HCT116 (cell line): ENCODE measurements at regions not wholly inside any gene's neighbourhood (a gene's known extent, or its start where the extent isn't known, plus 50 kb on each side); places are given as distances from the start of the nearest gene placed in this dataset.

Experiments used
- ATAC-seq: fragments of 200-7000 bp; cut with Tn5 transposase; 2 replicates; pipeline ENCODE4 v1.9.1; 2020; ENCODE audit warnings: mild to moderate bottlenecking, moderate library complexity
- BruUV-seq: library from RNA; stranded (reverse); fragments of 400-500 nt; replicated peaks from 2 replicates; lab custom pipeline; 2021; lab: Mats Ljungman, UMichigan
- CTCF ChIA-PET: fragments of 300-600 bp; sonication (Branson Sonifier 250); formaldehyde crosslinking; loops from one replicate; lab custom pipeline; 2021; ENCODE audit warnings: antibody characterized with exemption; lab: Charles Lee
- POLR2A ChIA-PET: fragments of 300-600, 350-600 bp; sonication (Branson Sonifier 250); formaldehyde crosslinking; loops from one replicate; lab custom pipeline; 2021; ENCODE audit warnings: antibody characterized with exemption; lab: Charles Lee
- RAD21 ChIA-PET, 2 experiments: fragments of 300-600 bp; sonication (Branson Sonifier 250); formaldehyde crosslinking; loops; one replicate each; lab custom pipeline; 2023; ENCODE audit warnings: low total read pairs in 2 of 2; ENCODE audit not compliant: uncharacterized antibody in 2 of 2, unreplicated experiment in 2 of 2, low non-redundant PET in 1 of 2; lab: Charles Lee
- DNase-seq: peaks from one replicate; pipeline ENCODE4 v3.0.0-alpha.2; 2010; ENCODE audit warnings: low read depth, low spot score
- H2AFZ ChIP-seq: fragments of 200-600 bp; shearing (Covaris generic), sonication (generic); 2 replicates; pipeline ENCODE4 v1.6.1; 2017; ENCODE audit warnings: low read depth, mixed run types, mixed read lengths, antibody characterized with exemption, low read length; ENCODE audit not compliant: poor library complexity, severe bottlenecking
- H3K27ac ChIP-seq: 2 replicates; pipeline ENCODE4 v1.5.1; 2012; ENCODE audit warnings: low read depth, low read length
- H3K27me3 ChIP-seq: fragments of 200-600 bp; sonication (generic); 2 replicates; pipeline ENCODE4 v1.6.1; 2016; ENCODE audit warnings: mixed run types, low read length, mixed read lengths; ENCODE audit not compliant: insufficient read depth
- H3K36me3 ChIP-seq, 2 experiments: fragments of 200-500 bp in 1 of 2; fragments of 200-600 bp in 1 of 2; sonication (Bioruptor generic) in 1 of 2; sonication (generic) in 1 of 2; 2 replicates each; pipeline versions ENCODE4 v1.5.1 to v1.6.1; 2014 to 2016; ENCODE audit warnings: low read length in 2 of 2, inconsistent platforms in 1 of 2, mixed read lengths in 1 of 2, mixed run types in 1 of 2; ENCODE audit not compliant: insufficient read depth in 2 of 2, control insufficient read depth in 1 of 2
- H3K4me1 ChIP-seq, 2 experiments: fragments of 200-600 bp in 1 of 2; sonication (generic) in 1 of 2; 2 replicates each; pipeline versions ENCODE4 v1.5.1 to v1.6.1; 2012 to 2017; ENCODE audit warnings: low read length in 2 of 2, inconsistent platforms in 1 of 2, mild to moderate bottlenecking in 1 of 2, mixed read lengths in 1 of 2, mixed run types in 1 of 2, moderate library complexity in 1 of 2; ENCODE audit not compliant: insufficient read depth in 2 of 2, control insufficient read depth in 1 of 2
- H3K4me2 ChIP-seq: fragments of 200-600 bp; sonication (generic); 2 replicates; pipeline ENCODE4 v1.6.1; 2017; ENCODE audit warnings: mixed run types, low read length, mixed read lengths
- H3K4me3 ChIP-seq, 2 experiments: fragments of 200-600 bp in 1 of 2; sonication (generic) in 1 of 2; replicated peaks in 1 of 2; 2 replicates each; pipeline ENCODE4 v1.5.1; 2011 to 2016; ENCODE audit warnings: low read length in 2 of 2, control low read depth in 1 of 2, low read depth in 1 of 2, mild to moderate bottlenecking in 1 of 2, mixed read lengths in 1 of 2, mixed run types in 1 of 2
- H3K79me2 ChIP-seq: fragments of 200-600 bp; sonication (generic); 2 replicates; pipeline ENCODE4 v1.6.1; 2017; ENCODE audit warnings: mild to moderate bottlenecking, mixed run types, low read length, moderate library complexity, mixed read lengths; ENCODE audit not compliant: insufficient read depth
- H3K9ac ChIP-seq: fragments of 200-600 bp; sonication (generic); 2 replicates; pipeline ENCODE4 v1.6.1; 2016; ENCODE audit warnings: low read length, mixed read lengths
- H3K9me2 ChIP-seq: fragments of 200-600 bp; sonication (generic), shearing (Covaris generic); 2 replicates; pipeline ENCODE4 v1.6.1; 2017; ENCODE audit warnings: mixed run types, mild to moderate bottlenecking, moderate library complexity; ENCODE audit not compliant: insufficient read depth
- H3K9me3 ChIP-seq, 2 experiments: fragments of 200-500 bp in 1 of 2; fragments of 200-600 bp in 1 of 2; sonication (Bioruptor generic) in 1 of 2; sonication (generic) in 1 of 2; 2 replicates each; pipeline ENCODE4 v1.6.1; 2014 to 2017; ENCODE audit warnings: low read length in 2 of 2, mixed read lengths in 2 of 2, inconsistent platforms in 1 of 2, low read depth in 1 of 2, mild to moderate bottlenecking in 1 of 2, mixed run types in 1 of 2, moderate library complexity in 1 of 2; ENCODE audit not compliant: control insufficient read depth in 1 of 2, insufficient read depth in 1 of 2
- H4K20me1 ChIP-seq: fragments of 200-600 bp; sonication (generic), shearing (Covaris generic); 2 replicates; pipeline ENCODE4 v1.6.1; 2017; ENCODE audit warnings: mixed run types, mild to moderate bottlenecking, moderate library complexity; ENCODE audit not compliant: insufficient read depth
- ATF3 ChIP-seq: IDR thresholded peaks from 2 replicates; pipeline ENCODE4 v1.6.1; 2012
- CBX3 ChIP-seq: IDR thresholded peaks from 2 replicates; pipeline ENCODE4 v1.6.1; 2012; ENCODE audit warnings: low read depth
- CEBPB ChIP-seq: IDR thresholded peaks from 2 replicates; pipeline ENCODE4 v1.6.1; 2012; ENCODE audit warnings: low read depth
- EGR1 ChIP-seq: IDR thresholded peaks from 2 replicates; pipeline ENCODE4 v1.6.1; 2012; ENCODE audit warnings: low read depth
- ELF1 ChIP-seq: IDR thresholded peaks from 2 replicates; pipeline ENCODE4 v1.6.1; 2012; ENCODE audit warnings: low read depth, borderline replicate concordance
- EZH2phosphoT487 ChIP-seq: fragments of 200-600 bp; IDR thresholded peaks from 2 replicates; pipeline ENCODE4 v1.6.1; 2018; ENCODE audit warnings: antibody characterized with exemption, borderline replicate concordance
- FOSL1 ChIP-seq: IDR thresholded peaks from 2 replicates; pipeline ENCODE4 v1.6.1; 2012; ENCODE audit warnings: low read depth
- JUND ChIP-seq: IDR thresholded peaks from 2 replicates; pipeline ENCODE4 v1.6.1; 2012
- REST ChIP-seq: IDR thresholded peaks from 2 replicates; pipeline ENCODE4 v1.6.1; 2012; ENCODE audit warnings: low read depth
- SP1 ChIP-seq: IDR thresholded peaks from 2 replicates; pipeline ENCODE4 v1.6.1; 2012; ENCODE audit warnings: low read depth
- TCF7L2 ChIP-seq: IDR thresholded peaks from 2 replicates; pipeline ENCODE4 v1.7.0; 2011; ENCODE audit warnings: borderline replicate concordance, inconsistent platforms; ENCODE audit not compliant: insufficient read depth, insufficient read length; ENCODE audit errors: extremely low read depth
- ZBTB33 ChIP-seq: IDR thresholded peaks from 2 replicates; pipeline ENCODE4 v1.6.1; 2011; ENCODE audit warnings: mild to moderate bottlenecking, low read length, moderate library complexity; ENCODE audit not compliant: insufficient replicate concordance; ENCODE audit errors: extremely low read depth
- ZFX ChIP-seq: fragments of 450-650 bp; IDR thresholded peaks from 2 replicates; pipeline ENCODE4 v1.6.1; 2017
- ZNF274 ChIP-seq: fragments of 200-500 bp; sonication (Bioruptor generic); IDR thresholded peaks from 2 replicates; pipeline ENCODE4 v1.6.1; 2014; ENCODE audit warnings: mild to moderate bottlenecking, low read depth, low read length, inconsistent platforms
- intact Hi-C: fragments of 100-400 bp; cut with micrococcal nuclease; formaldehyde crosslinking; loops from 2 replicates; pipeline ENCODE4 v1.10.0; 2022
- TF ChIP-seq, protein P1 (sequence below): IDR thresholded peaks from 2 replicates; pipeline ENCODE4 v1.6.1; 2012

DNA sequence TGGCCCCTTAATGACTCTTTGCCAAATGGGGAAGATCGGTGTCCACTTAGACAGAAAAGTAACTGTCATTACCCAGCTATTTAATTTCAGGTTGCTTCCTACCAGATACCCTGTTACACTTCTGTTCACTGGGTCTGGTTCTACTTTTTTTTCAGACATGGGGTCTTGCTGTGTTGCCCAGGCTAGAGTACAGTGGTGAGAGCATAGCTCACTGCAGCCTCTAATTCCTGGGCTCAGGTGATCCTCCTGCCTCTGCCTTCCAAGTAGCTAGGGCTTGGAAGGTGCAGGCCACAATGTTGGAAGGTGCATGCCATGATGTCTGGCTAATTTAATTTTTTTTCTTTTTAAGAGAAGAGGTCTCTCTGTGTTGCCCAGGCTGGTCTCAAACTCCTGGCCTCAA lies 147.0 kb upstream of the ARHGAP5 start:
- Histone ChIP-seq H3K4me2 (no peak overlapping the region), H4K20me1 (no peaks in the 10 kb centered on the region), H3K27me3 (no peaks in the 10 kb centered on the region), H3K9ac (no peak overlapping the region), H3K9me2 (no peaks in the 10 kb centered on the region), H3K4me3 (no peak overlapping the region), H3K9me3 (no peaks in the 10 kb centered on the region), H3K4me1 (peaks cover 12 to 33% of the 10 kb centered on the region in 2 experiments), H2AFZ (no peak overlapping the region), H3K27ac (no peak overlapping the region), H3K36me3 (no peaks in the 10 kb centered on the region), H3K79me2 (no peaks in the 10 kb centered on the region)
- ChIA-PET RAD21 (no interaction called here), POLR2A (no interaction called here), CTCF (no interaction called here)
- TF ChIP-seq SP1 (no peak), ELF1 (no peak), CEBPB (no peak), TCF7L2 (no peak), JUND (no peak), ZBTB33 (no peak), EZH2phosphoT487 (no peak), ZFX (no peak), CBX3 (no peak), FOSL1 (no peak), EGR1 (no peak), REST (no peak), ATF3 (no peak), ZNF274 (no peak)
- TF ChIP-seq, protein P1, sequence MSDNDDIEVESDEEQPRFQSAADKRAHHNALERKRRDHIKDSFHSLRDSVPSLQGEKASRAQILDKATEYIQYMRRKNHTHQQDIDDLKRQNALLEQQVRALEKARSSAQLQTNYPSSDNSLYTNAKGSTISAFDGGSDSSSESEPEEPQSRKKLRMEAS, result no peak
- ATAC-seq (no peak), DNase-seq (no peak)
- intact Hi-C loops, result no loop called here
- no TSS peak for BruUV-seq
